Left ventricle myocardium inferior (tissue), 1 donor: ENCODE measurements at regions not wholly inside any gene's neighbourhood (a gene's known extent, or its start where the extent isn't known, plus 50 kb on each side); places are given as distances from the start of the nearest gene placed in this dataset.

Experiments
- DNase-seq: peaks from one replicate; pipeline ENCODE4 v3.0.0-alpha.2; 2020
- H3K27ac ChIP-seq: fragments of 200-600 bp; replicated peaks from 2 replicates; pipeline ENCODE4 v1.8.0; 2021
- H3K27me3 ChIP-seq: fragments of 200-600 bp; 2 replicates; pipeline ENCODE4 v1.8.0; 2021; ENCODE audit warnings: low read depth
- H3K36me3 ChIP-seq: fragments of 200-600 bp; 2 replicates; pipeline ENCODE4 v1.8.0; 2021
- H3K4me1 ChIP-seq: fragments of 200-600 bp; 2 replicates; pipeline ENCODE4 v1.8.0; 2021
- H3K4me3 ChIP-seq: fragments of 200-600 bp; 2 replicates; pipeline ENCODE4 v1.8.0; 2021; ENCODE audit warnings: mild to moderate bottlenecking, moderate library complexity
- H3K9me3 ChIP-seq: fragments of 200-600 bp; replicated peaks from 2 replicates; pipeline ENCODE4 v1.8.0; 2021
- CTCF ChIP-seq: fragments of 200-600 bp; IDR thresholded peaks from 2 replicates; pipeline ENCODE4 v1.8.0; 2021; ENCODE audit warnings: antibody characterized with exemption, mild to moderate bottlenecking, borderline replicate concordance
- intact Hi-C: fragments of 100-400 bp; cut with micrococcal nuclease; formaldehyde crosslinking; loops from one replicate; pipeline ENCODE4 v1.11.0; 2022
- donor health status: DM: no; HTN: yes; CAD: no; lungs with severe emphysema.

DNA sequence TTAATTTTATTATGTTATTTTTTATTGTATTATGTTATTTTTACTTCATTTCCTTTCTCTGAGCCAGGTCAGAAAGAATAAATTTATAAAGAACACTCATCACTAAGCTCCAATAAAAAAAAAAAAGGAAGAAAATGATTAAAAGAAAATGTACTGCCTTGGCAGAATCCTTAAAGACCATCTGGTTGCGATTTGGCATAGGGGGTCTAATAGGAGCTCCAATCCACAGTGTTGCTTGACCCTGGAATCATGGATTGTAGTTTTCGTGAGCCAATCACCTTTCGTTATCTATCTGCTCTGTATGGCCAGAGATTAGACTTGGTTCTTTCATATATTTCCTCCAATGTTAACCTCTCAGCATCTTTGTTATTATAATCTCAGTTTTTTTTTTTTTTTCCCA lies 421.8 kb upstream of the MCTP2 start:
- no peak overlapping the region for H3K4me3 ChIP-seq
- H3K36me3 ChIP-seq, result no peaks in the 10 kb centered on the region
- DNase-seq, result no peak
- no peaks in the 10 kb centered on the region for H3K9me3 ChIP-seq
- H3K27me3 ChIP-seq, result peaks cover 30% of the 10 kb centered on the region
- no peak overlapping the region for H3K27ac ChIP-seq
- TF ChIP-seq CTCF, result no peak
- H3K4me1 ChIP-seq, result no peaks in the 10 kb centered on the region
- intact Hi-C loops, result no loop called here

DNA sequence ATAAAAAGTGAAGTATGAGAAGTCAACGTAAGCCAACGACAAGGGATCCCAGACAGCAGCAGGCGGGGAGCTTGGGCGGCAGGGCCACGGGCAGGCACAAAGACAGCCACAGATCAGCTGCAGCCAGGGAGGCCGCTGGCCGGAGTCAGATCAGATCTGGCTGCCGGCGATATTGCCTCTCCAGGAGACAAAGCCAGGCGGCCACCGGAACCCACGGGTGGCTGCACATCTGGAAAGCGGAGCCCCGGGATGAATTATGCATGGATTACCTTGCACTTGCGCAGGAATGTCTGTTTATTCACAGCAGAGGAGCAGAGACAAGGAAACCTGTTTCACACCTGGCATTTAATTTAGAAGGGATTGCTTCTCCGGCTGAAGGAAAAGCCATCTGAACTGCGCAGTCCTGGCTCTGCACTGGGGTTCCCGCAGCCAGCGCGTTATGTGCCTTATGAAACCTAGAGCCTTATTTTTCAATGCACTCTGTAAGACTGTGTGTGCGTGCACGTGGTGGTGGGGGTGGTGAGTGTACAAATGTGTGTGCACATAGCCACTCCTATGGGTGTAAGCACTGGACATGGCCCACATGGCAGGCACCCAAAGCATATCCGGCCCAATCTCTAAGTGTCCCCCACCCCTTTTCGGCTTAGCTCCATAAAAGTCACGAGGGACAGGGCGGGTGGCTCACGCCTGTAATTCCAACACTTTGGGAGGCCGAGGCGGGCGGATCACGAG lies 427.8 kb upstream of the MCTP2 start:
- Histone ChIP-seq H3K27ac (no peak overlapping the region), H3K4me3 (no peak overlapping the region), H3K27me3 (peaks cover 20% of the 10 kb centered on the region), H3K9me3 (no peaks in the 10 kb centered on the region), H3K36me3 (no peaks in the 10 kb centered on the region), H3K4me1 (no peaks in the 10 kb centered on the region)
- intact Hi-C loops, result no loop called here
- TF ChIP-seq CTCF, result no peak
- peak; percentile 26 for DNase-seq

- Histone ChIP-seq H3K4me1 (no peaks in the 10 kb centered on the region), H3K27me3 (peaks cover 16% of the 10 kb centered on the region), H3K9me3 (peaks cover 3% of the 10 kb centered on the region), H3K27ac (no peak overlapping the region), H3K4me3 (no peak overlapping the region), H3K36me3 (no peaks in the 10 kb centered on the region)
- intact Hi-C loops, result no loop called here
- DNase-seq, result no peak
- TF ChIP-seq CTCF, result no peak
Measured at GRCh38 chr15:93801206-93801605, 430.2 kb upstream of the MCTP2 start.

DNA sequence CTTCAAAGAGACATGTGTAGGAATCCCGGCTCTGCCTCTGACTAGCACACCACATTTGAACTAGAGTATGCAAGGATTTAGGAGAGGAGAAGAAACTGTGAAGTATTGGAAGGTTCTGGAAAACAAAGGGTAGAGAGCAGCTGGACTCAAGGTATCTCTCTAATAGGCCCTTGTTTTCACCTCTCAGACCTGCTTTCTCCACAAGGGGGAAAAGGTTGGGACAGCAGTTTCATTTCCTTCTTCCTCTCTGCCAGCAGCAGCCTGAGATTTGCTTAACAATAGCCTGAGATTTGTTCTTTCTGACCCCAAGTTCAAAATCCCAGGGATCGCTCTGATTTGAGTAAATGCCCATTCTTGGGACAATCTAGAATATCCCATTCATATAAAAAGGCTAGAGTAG lies 430.6 kb upstream of the MCTP2 start:
- peaks cover 3% of the 10 kb centered on the region for H3K9me3 ChIP-seq
- H3K27ac ChIP-seq, result no peak overlapping the region
- intact Hi-C loops, result no loop called here
- no peak for TF ChIP-seq CTCF
- DNase-seq, result no peak
- H3K4me3 ChIP-seq, result no peak overlapping the region
- no peaks in the 10 kb centered on the region for H3K36me3 ChIP-seq
- peaks cover 15% of the 10 kb centered on the region for H3K27me3 ChIP-seq
- H3K4me1 ChIP-seq, result no peaks in the 10 kb centered on the region

DNA sequence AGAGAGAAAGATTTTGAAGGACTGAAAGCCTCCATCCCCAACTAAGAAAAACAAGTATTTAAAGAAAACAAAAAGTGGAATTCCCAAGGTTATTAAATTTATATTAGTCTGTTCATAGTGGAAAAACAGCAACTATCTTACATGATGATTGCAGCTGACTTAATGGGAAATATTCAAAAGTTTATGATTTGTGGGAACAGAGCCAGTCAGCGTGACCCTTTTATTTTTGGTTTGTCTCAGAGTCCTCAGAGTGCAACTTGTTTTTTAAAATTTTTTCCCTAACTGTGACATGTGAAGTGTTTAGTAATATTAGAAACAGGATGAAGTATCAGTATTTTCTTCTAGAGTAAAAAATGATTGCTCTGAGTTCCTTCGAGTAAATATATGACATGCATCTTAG lies 441.9 kb upstream of the MCTP2 start:
- no peak for DNase-seq
- no peak for TF ChIP-seq CTCF
- Histone ChIP-seq H3K27ac (no peak overlapping the region), H3K36me3 (no peaks in the 10 kb centered on the region), H3K4me1 (no peaks in the 10 kb centered on the region), H3K9me3 (peaks cover 16% of the 10 kb centered on the region), H3K4me3 (no peak overlapping the region), H3K27me3 (no peaks in the 10 kb centered on the region)
- intact Hi-C loops, result no loop called here

GRCh38 chr15:93780073-93780472 lies 451.3 kb upstream of the MCTP2 start:
- Histone ChIP-seq H3K27ac (no peak overlapping the region), H3K4me1 (no peaks in the 10 kb centered on the region), H3K27me3 (no peaks in the 10 kb centered on the region), H3K36me3 (no peaks in the 10 kb centered on the region), H3K9me3 (no peaks in the 10 kb centered on the region), H3K4me3 (no peak overlapping the region)
- TF ChIP-seq CTCF, result no peak
- intact Hi-C loops, result no loop called here
- DNase-seq, result no peak
